SK-N-SH treated with all-trans-retinoic acid at 6 μM for 48 hours (cell line): ENCODE measurements at regions not wholly inside any gene's neighbourhood (a gene's known extent, or its start where the extent isn't known, plus 50 kb on each side); places are given as distances from the start of the nearest gene placed in this dataset.

ENCODE experiments used
- ATAC-seq: fragments of 200-7000 bp; cut with Tn5 transposase; 3 replicates; pipeline ENCODE4 v1.9.1; 2020; ENCODE audit warnings: mild to moderate bottlenecking, moderate library complexity
- ARNTL ChIP-seq: fragments of 450-650 bp; formaldehyde crosslinking; IDR thresholded peaks from 2 replicates; pipeline ENCODE4 v1.5.0; 2020; ENCODE audit warnings: low read depth, mild to moderate bottlenecking, moderate library complexity, borderline replicate concordance
- BACH2 ChIP-seq: fragments of 250-450 bp; sonication (Bioruptor Pico); IDR thresholded peaks from 2 replicates; pipeline ENCODE4 v1.9.0; 2021; ENCODE audit warnings: mild to moderate bottlenecking, borderline replicate concordance
- CREB5 ChIP-seq: fragments of 250-450 bp; sonication (Bioruptor Pico); IDR thresholded peaks from 2 replicates; pipeline ENCODE4 v1.5.1; 2020; ENCODE audit warnings: low read depth, mild to moderate bottlenecking, moderate library complexity
- CSDC2 ChIP-seq: fragments of 250-450 bp; sonication (Bioruptor Pico); IDR thresholded peaks from 2 replicates; pipeline ENCODE4 v1.5.0; 2020; ENCODE audit warnings: mild to moderate bottlenecking, moderate library complexity
- CSRNP3 ChIP-seq: fragments of 250-450 bp; sonication (Bioruptor Pico); IDR thresholded peaks from 2 replicates; pipeline ENCODE4 v1.5.1; 2021; ENCODE audit warnings: mild to moderate bottlenecking, moderate library complexity
- ESRRG ChIP-seq: fragments of 250-450 bp; sonication (Bioruptor Pico); IDR thresholded peaks from 2 replicates; pipeline ENCODE4 v1.6.1; 2021; ENCODE audit warnings: mild to moderate bottlenecking
- ISL1 ChIP-seq: fragments of 250-450 bp; sonication (Bioruptor Pico); IDR thresholded peaks from 2 replicates; pipeline ENCODE4 v2.1.2; 2022; ENCODE audit warnings: mild to moderate bottlenecking, moderate library complexity
- OSR1 ChIP-seq: fragments of 250-450 bp; sonication (Bioruptor Pico); IDR thresholded peaks from 2 replicates; pipeline ENCODE4 v1.8.0; 2022; ENCODE audit warnings: moderate library complexity, mild to moderate bottlenecking, inconsistent platforms
- PATZ1 ChIP-seq: fragments of 250-450 bp; sonication (Bioruptor Pico); IDR thresholded peaks from 2 replicates; pipeline ENCODE4 v1.8.0; 2020; ENCODE audit warnings: mild to moderate bottlenecking, moderate library complexity, borderline replicate concordance
- POU6F1 ChIP-seq: fragments of 250-450 bp; sonication (Bioruptor Pico); IDR thresholded peaks from 2 replicates; pipeline ENCODE4 v1.8.0; 2021; ENCODE audit warnings: low read depth, mild to moderate bottlenecking, moderate library complexity, borderline replicate concordance
- PPARA ChIP-seq: fragments of 250-450 bp; sonication (Bioruptor Pico); IDR thresholded peaks from 2 replicates; pipeline ENCODE4 v1.5.0; 2020; ENCODE audit warnings: mild to moderate bottlenecking, borderline replicate concordance
- RARB ChIP-seq: fragments of 250-450 bp; sonication (Bioruptor Pico); IDR thresholded peaks from 2 replicates; pipeline ENCODE4 v1.8.0; 2021; ENCODE audit warnings: mild to moderate bottlenecking, moderate library complexity
- SNAI2 ChIP-seq: fragments of 250-450 bp; sonication (Bioruptor Pico); IDR thresholded peaks from 2 replicates; pipeline ENCODE4 v1.5.0; 2020; ENCODE audit warnings: mild to moderate bottlenecking, moderate library complexity
- TCF4 ChIP-seq: fragments of 250-450 bp; sonication (Bioruptor Pico); IDR thresholded peaks from 2 replicates; pipeline ENCODE4 v1.8.0; 2021; ENCODE audit warnings: mild to moderate bottlenecking, moderate library complexity, borderline replicate concordance
- TOX ChIP-seq: fragments of 250-450 bp; sonication (Bioruptor Pico); IDR thresholded peaks from 2 replicates; pipeline ENCODE4 v1.8.0; 2021; ENCODE audit warnings: mild to moderate bottlenecking, moderate library complexity, borderline replicate concordance
- TSHZ2 ChIP-seq: fragments of 250-450 bp; sonication (Bioruptor Pico); IDR thresholded peaks from 2 replicates; pipeline ENCODE4 v1.5.0; 2020; ENCODE audit warnings: mild to moderate bottlenecking, moderate library complexity
- ZC3H10 ChIP-seq: fragments of 250-450 bp; sonication (Bioruptor Pico); IDR thresholded peaks from 2 replicates; pipeline ENCODE4 v1.5.1; 2021; ENCODE audit warnings: mild to moderate bottlenecking, moderate library complexity
- ZFP3 ChIP-seq: fragments of 250-450 bp; sonication (Bioruptor Pico); IDR thresholded peaks from 2 replicates; pipeline ENCODE4 v1.5.0; 2020; ENCODE audit warnings: mild to moderate bottlenecking, moderate library complexity
- ZFP30 ChIP-seq: fragments of 450-650 bp; formaldehyde crosslinking; IDR thresholded peaks from 2 replicates; pipeline ENCODE4 v1.5.0; 2022; ENCODE audit warnings: mild to moderate bottlenecking, moderate library complexity
- ZNF565 ChIP-seq: fragments of 450-650 bp; formaldehyde crosslinking; conservative IDR thresholded peaks from 2 replicates; pipeline ENCODE4 v1.5.0; 2020; ENCODE audit warnings: low read depth, mild to moderate bottlenecking, moderate library complexity
- ZNF70 ChIP-seq: fragments of 450-650 bp; formaldehyde crosslinking; IDR thresholded peaks from 2 replicates; pipeline ENCODE4 v1.5.0; 2020; ENCODE audit warnings: mild to moderate bottlenecking, moderate library complexity
- ZNF8 ChIP-seq: fragments of 450-650 bp; formaldehyde crosslinking; IDR thresholded peaks from 2 replicates; pipeline ENCODE4 v1.5.0; 2020; ENCODE audit warnings: mild to moderate bottlenecking, moderate library complexity

- no peak for ATAC-seq
- TF ChIP-seq POU6F1 (no peak), PATZ1 (CRISPR knock-in tag) (no peak), PPARA (CRISPR knock-in tag) (no peak), ZNF8 (no peak), ZNF70 (CRISPR knock-in tag) (no peak), ARNTL (CRISPR knock-in tag) (no peak), OSR1 (CRISPR knock-in tag) (no peak), ESRRG (CRISPR knock-in tag) (no peak), TOX (CRISPR knock-in tag) (no peak), SNAI2 (CRISPR knock-in tag) (no peak), CREB5 (no peak), ZFP30 (CRISPR knock-in tag) (no peak), TCF4 (CRISPR knock-in tag) (no peak), BACH2 (no peak), CSDC2 (CRISPR knock-in tag) (no peak), TSHZ2 (CRISPR knock-in tag) (no peak)
Observed at GRCh38 chr1:70542856-70543255, 131.8 kb downstream of the CTH start.

- ATAC-seq: no peak
Observed at GRCh38 chr1:70546726-70547125, 135.7 kb downstream of the CTH start.

GRCh38 chr1:70552662-70553566, 141.8 kb downstream of the CTH start:
- ATAC-seq: peak; percentile 78
- TF ChIP-seq BACH2 (no peak), RARB (CRISPR knock-in tag) (no peak), OSR1 (CRISPR knock-in tag) (no peak), ZNF565 (CRISPR knock-in tag) (no peak), TSHZ2 (CRISPR knock-in tag) (peak; percentile 76; the same call in 1 of the 2 replicates), ZFP30 (CRISPR knock-in tag) (no peak), TOX (CRISPR knock-in tag) (peak; percentile 67), ZNF70 (CRISPR knock-in tag) (no peak), TCF4 (CRISPR knock-in tag) (peak; percentile 59), CSRNP3 (CRISPR knock-in tag) (peak; percentile 69; the same call in 1 of the 2 replicates), ZC3H10 (CRISPR knock-in tag) (peak; percentile 73), ZFP3 (CRISPR knock-in tag) (0 out of 2 replicates have a peak, but pooled peaks have one; percentile 55), PATZ1 (CRISPR knock-in tag) (peak; percentile 40; the same call in 1 of the 2 replicates), SNAI2 (CRISPR knock-in tag) (peak; percentile 91), PPARA (CRISPR knock-in tag) (no peak), CSDC2 (CRISPR knock-in tag) (no peak), ZNF8 (no peak), ISL1 (CRISPR knock-in tag) (peak; percentile 97)

More at GRCh38 chr1:70546726-70547125, 135.7 kb downstream of the CTH start:
- no peak for TF ChIP-seq ZFP30 (CRISPR knock-in tag)
